Activated T-cell treated with anti-CD3 and anti-CD28 coated beads, Interleukin-2, amount 50 U/mL, for 24 hours (primary cell): ENCODE measurements at regions not wholly inside any gene's neighbourhood (a gene's known extent, or its start where the extent isn't known, plus 50 kb on each side); places are given as distances from the start of the nearest gene placed in this dataset.

Experiments
- DNase-seq: peaks from one replicate; pipeline ENCODE4 v3.0.0-alpha.2; 2020
- H3K27ac Mint-ChIP-seq: 2 replicates; pipeline ENCODE4 v1.8.0; 2020; ENCODE audit warnings: mild to moderate bottlenecking, mixed read lengths
- H3K27me3 Mint-ChIP-seq: 2 replicates; pipeline ENCODE4 v1.8.0; 2020; ENCODE audit warnings: mixed read lengths
- H3K36me3 Mint-ChIP-seq: 2 replicates; pipeline ENCODE4 v1.8.0; 2020; ENCODE audit warnings: low read depth, mixed read lengths
- H3K4me1 Mint-ChIP-seq: 2 replicates; pipeline ENCODE4 v1.8.0; 2020; ENCODE audit warnings: low read depth, mixed read lengths
- H3K4me3 Mint-ChIP-seq: 2 replicates; pipeline ENCODE4 v1.8.0; 2020; ENCODE audit warnings: mild to moderate bottlenecking, moderate library complexity, mixed read lengths
- H3K9me3 Mint-ChIP-seq: 2 replicates; pipeline ENCODE4 v1.8.0; 2020; ENCODE audit warnings: mixed read lengths

DNA sequence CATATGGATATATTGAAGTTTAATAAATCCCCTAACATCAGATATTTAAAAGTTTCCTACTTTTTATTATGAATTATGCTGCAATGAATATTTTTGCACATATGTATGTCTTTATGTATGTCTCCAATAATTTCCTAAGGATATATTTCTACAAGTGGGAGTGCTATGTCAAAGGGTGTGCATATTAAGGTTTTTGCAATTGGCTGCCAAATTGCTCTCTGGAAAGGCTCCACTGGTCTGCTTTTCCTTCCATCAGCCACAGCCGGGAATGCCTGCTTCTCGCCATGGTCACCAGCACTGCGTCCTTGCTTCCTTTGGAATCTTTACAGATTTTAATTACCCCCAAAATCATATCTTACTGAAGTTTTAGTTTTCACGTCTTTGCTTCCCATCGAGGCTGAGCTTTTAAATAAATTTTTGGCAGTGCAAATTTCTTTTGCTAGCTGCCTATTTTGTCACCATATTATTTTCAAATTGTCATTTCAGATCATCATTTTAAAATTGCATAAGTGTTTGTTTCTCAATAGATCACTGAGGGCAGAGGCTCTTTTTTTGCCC, 221.7 kb downstream of the SNX19 start:
- no peaks in the 10 kb centered on the region for H3K4me1 Mint-ChIP-seq
- no peaks in the 10 kb centered on the region for H3K27me3 Mint-ChIP-seq
- H3K4me3 Mint-ChIP-seq: no peak overlapping the region
- DNase-seq: no peak
- H3K36me3 Mint-ChIP-seq: no peaks in the 10 kb centered on the region
- no peak overlapping the region for H3K27ac Mint-ChIP-seq
- no peaks in the 10 kb centered on the region for H3K9me3 Mint-ChIP-seq

DNA sequence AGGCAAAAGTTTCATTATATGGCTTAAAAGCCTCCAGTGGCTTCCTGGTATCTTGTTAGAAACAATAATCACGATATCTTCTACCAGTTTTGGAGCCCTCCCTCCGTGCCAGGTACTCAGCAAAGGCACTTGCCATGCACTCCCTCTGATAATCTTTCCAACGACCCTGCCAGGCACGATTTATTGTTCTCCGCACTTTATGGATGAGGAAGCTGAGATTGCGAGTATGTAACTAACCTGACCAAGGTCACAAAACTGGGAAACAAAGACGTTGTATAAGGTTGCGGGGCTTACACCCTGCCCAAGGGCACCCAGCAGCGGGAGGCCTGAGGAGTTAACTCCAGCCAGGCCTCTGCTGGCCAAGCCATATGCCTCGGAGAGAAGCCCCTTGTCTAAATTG, 218.1 kb downstream of the SNX19 start:
- H3K27me3 Mint-ChIP-seq: no peaks in the 10 kb centered on the region
- no peaks in the 10 kb centered on the region for H3K36me3 Mint-ChIP-seq
- no peaks in the 10 kb centered on the region for H3K9me3 Mint-ChIP-seq
- H3K27ac Mint-ChIP-seq: no peak overlapping the region
- H3K4me1 Mint-ChIP-seq: no peaks in the 10 kb centered on the region
- no peak for DNase-seq
- H3K4me3 Mint-ChIP-seq: no peak overlapping the region

DNA sequence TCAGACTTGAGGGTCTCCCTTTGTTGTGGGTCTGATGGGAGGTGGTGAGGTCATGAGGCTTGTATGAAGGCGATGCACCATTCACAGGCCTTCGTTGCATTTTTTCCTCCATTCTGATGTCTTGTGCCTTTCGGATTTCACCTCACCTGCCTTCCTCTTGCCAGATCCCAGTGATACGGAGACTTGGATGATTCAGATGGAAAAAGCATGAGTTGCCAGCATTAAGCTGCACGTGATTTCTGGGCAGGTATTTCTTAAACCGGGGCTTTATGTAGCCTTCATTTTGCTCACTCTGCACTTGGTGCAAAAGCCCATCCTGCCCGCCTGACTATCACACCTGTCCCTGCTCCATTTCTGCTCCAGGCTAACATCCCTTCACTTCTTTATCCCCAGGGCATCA, 216.7 kb downstream of the SNX19 start:
- Mint-ChIP-seq H3K4me1 (no peaks in the 10 kb centered on the region), H3K27me3 (no peaks in the 10 kb centered on the region), H3K36me3 (no peaks in the 10 kb centered on the region), H3K9me3 (no peaks in the 10 kb centered on the region), H3K4me3 (no peak overlapping the region), H3K27ac (no peak overlapping the region)
- DNase-seq: no peak

DNA sequence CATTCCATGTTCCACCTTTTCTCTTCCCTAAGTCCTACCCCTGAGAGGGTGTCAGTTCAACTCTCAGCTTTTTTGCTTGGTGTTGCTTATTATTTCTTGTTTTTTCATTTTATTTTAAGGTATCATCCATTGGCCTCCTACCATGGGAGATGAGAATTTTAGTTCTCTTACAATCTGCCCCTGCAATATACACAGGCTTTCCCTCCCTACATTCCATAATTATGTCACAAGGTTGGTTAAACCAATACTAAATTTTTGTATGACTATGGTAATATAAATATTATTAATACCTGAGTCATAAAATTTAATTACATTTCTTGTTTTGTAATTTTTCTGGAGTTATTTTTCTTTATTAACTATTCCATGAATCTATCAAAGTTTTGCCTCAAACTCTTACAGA, 216.2 kb downstream of the SNX19 start:
- no peaks in the 10 kb centered on the region for H3K27me3 Mint-ChIP-seq
- H3K4me3 Mint-ChIP-seq: no peak overlapping the region
- no peak overlapping the region for H3K27ac Mint-ChIP-seq
- no peaks in the 10 kb centered on the region for H3K4me1 Mint-ChIP-seq
- H3K9me3 Mint-ChIP-seq: no peaks in the 10 kb centered on the region
- no peak for DNase-seq
- H3K36me3 Mint-ChIP-seq: no peaks in the 10 kb centered on the region

DNA sequence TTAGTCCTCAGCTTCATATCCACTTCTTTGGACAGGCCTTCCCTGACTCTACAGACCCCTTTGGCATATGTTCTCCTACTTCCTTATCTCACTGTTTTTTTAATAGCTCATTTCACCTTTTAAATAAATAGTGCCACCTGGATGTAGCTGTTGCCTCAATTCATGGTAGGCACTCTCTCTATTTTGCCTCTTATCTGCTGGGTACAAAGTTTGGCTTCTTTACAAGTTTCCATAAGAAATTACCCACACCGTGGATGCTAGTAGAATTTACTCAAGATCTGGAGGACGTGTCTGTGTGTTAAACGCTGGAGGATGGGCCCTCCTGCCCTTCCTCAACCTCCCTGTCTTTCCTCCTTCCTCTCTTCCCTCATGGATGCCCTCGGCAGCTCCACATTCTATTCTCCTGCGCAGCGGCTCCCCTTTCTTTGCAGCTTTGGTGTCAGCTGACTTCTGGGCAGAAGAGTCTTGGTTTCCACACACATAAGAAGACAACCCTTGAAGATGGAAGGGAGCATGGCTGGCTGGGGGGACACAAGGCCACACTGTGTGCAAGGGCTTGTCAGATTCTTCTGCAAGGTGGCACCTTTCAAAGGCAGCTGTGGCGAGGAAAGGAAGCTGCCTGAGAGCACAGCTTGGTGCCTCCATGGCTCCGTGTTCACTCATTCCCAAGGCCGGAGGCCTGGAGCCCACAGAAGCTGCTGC, 212.6 kb downstream of the SNX19 start:
- no peak for DNase-seq
- Mint-ChIP-seq H3K9me3 (no peaks in the 10 kb centered on the region), H3K36me3 (no peaks in the 10 kb centered on the region), H3K4me1 (no peaks in the 10 kb centered on the region), H3K27me3 (peaks cover 9% of the 10 kb centered on the region), H3K27ac (no peak overlapping the region), H3K4me3 (no peak overlapping the region)

DNA sequence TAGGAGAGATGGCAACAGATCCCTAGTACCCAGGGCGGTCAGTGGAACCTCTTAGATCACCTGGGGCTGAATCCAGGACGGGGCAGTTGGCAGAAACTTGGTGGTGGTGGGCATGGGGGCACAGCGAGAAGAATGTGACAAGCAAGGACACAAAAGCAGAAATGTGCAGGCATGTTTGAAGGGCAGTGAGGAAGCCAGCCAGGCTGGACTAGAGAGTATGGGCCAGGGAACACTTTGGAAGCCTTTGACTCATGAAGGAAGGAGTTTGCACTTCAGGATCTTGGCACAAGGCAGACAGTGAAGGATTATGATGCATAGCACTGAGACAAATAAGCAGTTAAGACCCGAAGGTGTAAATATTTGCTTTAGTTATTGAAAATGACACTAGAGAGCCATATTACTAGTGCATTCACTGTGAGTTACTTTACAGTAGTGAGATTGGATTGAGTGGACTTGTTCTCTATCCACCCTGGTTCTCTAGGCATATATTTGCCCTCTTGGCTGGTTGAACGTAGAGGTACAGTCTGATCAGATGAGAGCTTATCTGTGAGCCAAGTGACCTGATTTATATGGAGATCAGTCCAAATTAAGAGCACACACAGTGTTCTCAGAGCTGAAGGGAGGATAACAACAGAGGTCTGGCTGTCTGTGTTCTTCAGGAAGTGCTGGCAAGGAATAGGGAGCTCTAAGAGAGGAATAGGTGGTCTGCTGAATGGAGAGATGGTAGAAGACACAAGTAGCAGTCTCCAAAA, 210.4 kb downstream of the SNX19 start:
- no peak overlapping the region for H3K27ac Mint-ChIP-seq
- H3K36me3 Mint-ChIP-seq: no peaks in the 10 kb centered on the region
- no peak for DNase-seq
- no peaks in the 10 kb centered on the region for H3K9me3 Mint-ChIP-seq
- no peaks in the 10 kb centered on the region for H3K4me1 Mint-ChIP-seq
- no peak overlapping the region for H3K4me3 Mint-ChIP-seq
- peaks cover 9% of the 10 kb centered on the region for H3K27me3 Mint-ChIP-seq

DNA sequence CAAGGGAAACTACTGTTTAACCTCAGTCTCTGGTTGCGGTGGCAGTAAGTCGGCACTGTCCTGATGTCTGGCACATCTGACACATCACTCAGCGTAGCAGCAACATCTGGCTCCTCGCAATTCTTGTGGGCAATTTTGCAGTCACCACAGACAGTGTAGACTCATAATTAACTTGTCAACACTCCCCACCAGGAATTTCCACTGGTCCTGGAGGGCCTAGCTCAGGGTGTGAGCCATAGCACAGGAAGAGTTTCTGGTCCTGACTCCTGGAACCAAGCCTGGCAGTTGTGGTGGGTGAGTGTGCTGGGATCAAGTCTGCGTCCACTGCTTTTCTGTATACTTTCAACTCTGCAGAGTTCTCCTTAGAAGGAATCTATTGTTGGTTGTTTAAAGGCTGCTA, 209.7 kb downstream of the SNX19 start:
- no peaks in the 10 kb centered on the region for H3K9me3 Mint-ChIP-seq

DNA sequence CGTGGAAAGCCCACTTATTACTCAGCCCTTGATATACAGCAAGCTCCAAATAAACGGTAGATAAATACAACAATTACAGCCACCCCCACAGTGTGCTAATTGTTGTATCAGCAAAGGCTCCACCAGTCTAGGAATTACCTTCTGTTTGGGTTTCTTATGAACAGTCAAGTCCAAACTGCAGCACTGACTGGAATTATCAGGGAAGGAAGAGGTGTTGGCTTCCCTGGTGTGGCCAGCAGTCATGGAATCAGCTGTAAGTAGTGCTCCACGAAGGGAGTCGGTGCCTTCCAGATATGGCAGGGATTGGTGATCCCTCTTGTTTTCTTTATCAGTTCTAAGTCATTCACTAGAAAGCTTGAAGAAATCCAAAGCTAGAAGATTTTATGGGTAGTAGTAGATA, 209.1 kb downstream of the SNX19 start:
- no peak for DNase-seq
- Mint-ChIP-seq H3K9me3 (no peaks in the 10 kb centered on the region), H3K27me3 (peaks cover 9% of the 10 kb centered on the region), H3K27ac (no peak overlapping the region), H3K4me3 (no peak overlapping the region), H3K4me1 (no peaks in the 10 kb centered on the region), H3K36me3 (no peaks in the 10 kb centered on the region)

More for the DNA sequence above, 209.7 kb downstream of the SNX19 start:
- Mint-ChIP-seq H3K4me1 (no peaks in the 10 kb centered on the region), H3K4me3 (no peak overlapping the region), H3K27me3 (peaks cover 9% of the 10 kb centered on the region), H3K36me3 (no peaks in the 10 kb centered on the region), H3K27ac (no peak overlapping the region)
- no peak for DNase-seq

DNA sequence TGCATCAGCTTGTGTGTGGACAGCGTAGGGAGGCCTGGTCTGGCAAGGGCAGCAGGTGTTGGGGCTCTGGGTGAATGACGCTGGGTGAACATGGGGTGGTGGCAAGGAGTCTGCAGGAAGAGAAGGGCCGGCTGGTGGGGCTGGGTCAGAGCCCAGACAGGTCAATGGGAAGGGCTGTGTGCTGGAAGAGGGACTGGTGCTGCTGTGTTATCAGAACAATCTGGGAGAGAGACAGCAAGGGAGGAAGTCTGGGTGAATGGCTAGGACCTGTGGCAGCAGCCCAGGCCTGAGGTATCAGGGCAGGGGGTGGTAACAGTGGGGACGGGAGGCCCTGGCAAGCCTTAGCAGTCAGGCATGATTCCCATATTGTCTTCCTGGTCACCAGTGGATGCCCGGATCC, 206.7 kb downstream of the SNX19 start:
- Mint-ChIP-seq H3K9me3 (no peaks in the 10 kb centered on the region), H3K27me3 (peaks cover 9% of the 10 kb centered on the region), H3K36me3 (no peaks in the 10 kb centered on the region), H3K4me3 (no peak overlapping the region), H3K4me1 (no peaks in the 10 kb centered on the region), H3K27ac (no peak overlapping the region)
- no peak for DNase-seq

DNA sequence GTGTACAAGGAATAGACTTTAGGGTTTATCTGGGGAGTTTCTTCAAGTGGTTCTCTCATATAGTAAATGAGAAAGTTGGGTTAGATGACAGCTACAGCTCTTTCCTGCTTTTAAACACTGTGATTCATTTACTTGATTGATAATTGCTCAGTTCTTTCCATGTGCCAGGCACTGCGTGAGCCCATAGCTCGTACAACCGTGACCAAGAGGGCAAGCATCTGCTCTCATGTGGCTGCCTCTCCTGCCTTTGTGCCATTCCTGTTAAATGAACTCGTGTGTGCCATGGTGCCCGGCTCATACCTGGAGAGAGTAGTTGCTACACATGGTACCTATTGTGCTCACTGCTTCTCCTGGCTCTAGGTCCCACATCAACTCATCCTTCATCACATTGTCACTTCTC, 206.3 kb downstream of the SNX19 start:
- Mint-ChIP-seq H3K4me3 (no peak overlapping the region), H3K4me1 (no peaks in the 10 kb centered on the region), H3K9me3 (no peaks in the 10 kb centered on the region), H3K36me3 (no peaks in the 10 kb centered on the region), H3K27ac (no peak overlapping the region), H3K27me3 (peaks cover 11% of the 10 kb centered on the region)
- no peak for DNase-seq

DNA sequence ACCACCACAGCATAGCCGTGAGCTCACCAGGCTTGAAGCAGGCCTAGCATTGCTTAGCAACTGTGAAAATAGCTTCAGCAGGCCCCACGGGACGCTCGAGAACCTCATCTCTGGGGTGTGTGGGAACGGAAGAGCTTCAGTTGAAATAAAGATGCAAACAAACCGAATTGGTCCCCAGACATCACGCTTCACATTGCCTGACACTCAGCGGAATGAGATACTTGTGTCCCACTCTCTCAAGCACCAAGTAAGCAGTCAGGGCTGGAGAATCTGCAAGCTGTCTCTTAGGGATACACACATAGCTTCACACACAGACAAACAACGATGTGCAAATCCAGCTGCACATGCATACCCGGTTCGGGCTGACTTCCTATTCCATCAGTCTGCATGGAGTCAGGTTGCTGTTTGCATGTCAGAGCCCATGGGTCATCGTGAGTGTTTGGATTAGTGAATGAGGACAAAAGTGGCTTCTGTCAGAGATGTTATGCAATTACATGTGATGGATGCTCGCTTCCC, 205.7 kb downstream of the SNX19 start:
- Mint-ChIP-seq H3K27ac (no peak overlapping the region), H3K9me3 (no peaks in the 10 kb centered on the region), H3K27me3 (peaks cover 11% of the 10 kb centered on the region), H3K36me3 (no peaks in the 10 kb centered on the region), H3K4me1 (no peaks in the 10 kb centered on the region), H3K4me3 (no peak overlapping the region)
- no peak for DNase-seq

DNA sequence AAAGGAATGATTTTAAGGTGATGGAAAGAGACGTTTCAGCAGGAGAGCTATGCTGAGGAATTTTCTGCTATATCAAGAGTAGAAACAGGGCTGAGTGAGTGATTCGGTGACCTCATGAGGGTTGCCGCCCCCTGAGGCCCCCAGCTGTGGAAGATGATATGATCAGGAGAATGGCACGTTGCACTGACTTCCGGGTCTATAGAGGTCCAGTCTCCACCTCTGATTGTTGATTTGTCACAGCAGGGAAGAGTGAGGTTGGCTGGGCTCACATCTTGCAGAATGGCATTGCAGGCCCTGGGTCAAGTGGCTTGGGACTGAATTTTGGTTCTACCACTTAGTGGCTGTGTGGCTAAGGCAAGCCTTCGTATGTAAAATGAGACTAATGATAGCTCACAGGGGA, 205.1 kb downstream of the SNX19 start:
- no peak for DNase-seq
- H3K27ac Mint-ChIP-seq: no peak overlapping the region
- H3K9me3 Mint-ChIP-seq: no peaks in the 10 kb centered on the region
- no peak overlapping the region for H3K4me3 Mint-ChIP-seq
- H3K27me3 Mint-ChIP-seq: peaks cover 5% of the 10 kb centered on the region
- no peaks in the 10 kb centered on the region for H3K4me1 Mint-ChIP-seq
- no peaks in the 10 kb centered on the region for H3K36me3 Mint-ChIP-seq

DNA sequence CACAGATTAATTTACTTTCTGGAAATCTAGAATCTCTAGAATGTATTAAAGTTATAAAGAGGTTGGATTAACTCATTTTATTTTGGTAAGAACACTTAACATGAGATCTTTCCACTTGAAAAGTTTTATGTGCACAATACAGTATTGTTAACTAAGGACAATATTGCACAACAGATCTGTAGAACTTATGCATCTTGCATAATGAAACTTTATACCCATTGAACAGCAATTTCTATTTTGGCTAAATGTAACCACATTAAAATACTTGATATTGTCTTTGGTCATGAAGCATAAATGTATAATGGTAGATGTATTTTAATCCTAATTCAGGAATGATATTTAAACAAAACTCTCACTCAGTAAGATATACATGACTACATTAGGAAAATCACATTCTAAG, 203.8 kb downstream of the SNX19 start:
- H3K27me3 Mint-ChIP-seq: peaks cover 3% of the 10 kb centered on the region

DNA sequence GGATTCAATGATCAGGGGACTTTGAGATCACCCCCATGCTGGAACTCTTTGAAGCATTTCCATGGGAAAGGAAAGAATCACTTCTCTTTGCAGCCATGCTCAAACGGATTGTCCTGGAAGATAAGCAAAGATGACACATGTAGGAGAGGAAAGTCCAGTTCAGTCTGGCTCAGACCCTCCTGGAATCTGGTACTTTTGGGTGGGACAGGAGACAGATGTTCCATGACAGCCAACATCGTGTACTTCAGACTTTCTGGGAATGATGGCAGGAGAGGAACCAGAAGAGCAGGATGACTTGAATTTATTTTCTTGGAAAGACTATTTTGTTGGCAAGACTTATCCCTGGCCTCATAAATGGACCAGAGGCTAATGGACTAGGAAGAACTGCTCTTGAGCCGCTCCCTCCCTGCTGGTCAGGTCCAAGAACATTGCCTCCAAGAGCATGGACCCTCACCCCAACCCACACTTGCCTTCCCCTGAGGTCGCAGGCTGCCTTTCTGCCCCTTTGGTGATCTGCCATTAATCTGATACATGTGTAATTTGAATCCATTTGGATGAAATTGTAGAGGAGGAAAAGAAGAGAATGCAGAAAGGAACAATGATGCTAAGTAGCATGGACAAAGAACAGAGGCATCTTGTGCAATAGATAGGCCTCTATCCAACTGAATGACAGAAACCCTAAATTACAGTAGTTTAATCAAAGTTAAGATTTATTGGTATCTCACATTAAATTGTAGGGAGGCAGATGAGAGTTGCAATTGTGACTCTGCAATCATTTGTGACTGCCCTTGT, 201.0 kb downstream of the SNX19 start:
- Mint-ChIP-seq H3K9me3 (no peaks in the 10 kb centered on the region), H3K27ac (no peak overlapping the region), H3K4me1 (no peaks in the 10 kb centered on the region), H3K36me3 (no peaks in the 10 kb centered on the region), H3K27me3 (peaks cover 3% of the 10 kb centered on the region), H3K4me3 (no peak overlapping the region)
- DNase-seq: no peak

More for the DNA sequence above, 203.8 kb downstream of the SNX19 start:
- Mint-ChIP-seq H3K4me1 (no peaks in the 10 kb centered on the region), H3K27ac (no peak overlapping the region), H3K4me3 (no peak overlapping the region), H3K36me3 (no peaks in the 10 kb centered on the region), H3K9me3 (no peaks in the 10 kb centered on the region)
- no peak for DNase-seq
